Thymus (tissue), 11 donors: ENCODE measurements at regions not wholly inside any gene's neighbourhood (a gene's known extent, or its start where the extent isn't known, plus 50 kb on each side); places are given as distances from the start of the nearest gene placed in this dataset.
"Not testable (repeated sequence)": the region's sequence is repeated elsewhere in the genome, so short reads cannot be mapped to it uniquely, and the experiment has no call there.

ENCODE experiments used
- DNase-seq, 9 donors: peaks; one replicate each; pipeline ENCODE4 v3.0.0-alpha.2; 2013; ENCODE audit warnings: low spot score in 9 of 9, low read depth in 6 of 9, missing footprints in 1 of 9
- H3K27ac ChIP-seq, 2 donors: one replicate each; pipeline ENCODE4 v1.5.1; 2013; ENCODE audit warnings: control low read depth in 1 of 2, low read depth in 1 of 2, low read length in 1 of 2, mild to moderate bottlenecking in 1 of 2, moderate library complexity in 1 of 2
- H3K27me3 ChIP-seq, 2 donors: one replicate each; pipeline ENCODE4 v1.5.1; 2013; ENCODE audit warnings: low read length in 1 of 2; ENCODE audit not compliant: control insufficient read depth in 2 of 2, insufficient read depth in 1 of 2
- H3K36me3 ChIP-seq, 2 donors: one replicate each; pipeline ENCODE4 v1.5.1; 2013; ENCODE audit warnings: low read length in 1 of 2, mild to moderate bottlenecking in 1 of 2, moderate library complexity in 1 of 2; ENCODE audit not compliant: control insufficient read depth in 2 of 2, insufficient read depth in 2 of 2
- H3K4me1 ChIP-seq, 2 donors: one replicate each; pipeline ENCODE4 v1.5.1; 2013; ENCODE audit warnings: low read length in 2 of 2; ENCODE audit not compliant: control insufficient read depth in 2 of 2, insufficient read depth in 2 of 2
- H3K4me3 ChIP-seq, 2 donors: one replicate each; pipeline ENCODE4 v1.5.1; 2013; ENCODE audit warnings: low read length in 2 of 2, control low read depth in 1 of 2, mild to moderate bottlenecking in 1 of 2
- H3K9me3 ChIP-seq, 2 donors: one replicate each; pipeline ENCODE4 v1.5.1; 2013; ENCODE audit warnings: low read length in 1 of 2, mild to moderate bottlenecking in 1 of 2; ENCODE audit not compliant: control insufficient read depth in 2 of 2, insufficient read depth in 1 of 2
- WGBS: extraction: QIAGEN DNeasy Blood & Tissue Kit; methylation state at CpG from one replicate; pipeline ENCODE4 v1.1.7; 2013; 5-methylcytosine and 5-hydroxymethylcytosine counted together
- donor health status: healthy.

GRCh38 chr6:76752841-76753240 lies 680.4 kb upstream of the IMPG1 start:
- 95% methylated on average over 2 of the region's 2 CpGs for WGBS
- no peaks in the 10 kb centered on the region for H3K36me3 ChIP-seq
- peaks cover 0 to 4% of the 10 kb centered on the region in 2 donors for H3K9me3 ChIP-seq
- no peak overlapping the region for H3K27ac ChIP-seq
- no peaks in the 10 kb centered on the region for H3K27me3 ChIP-seq
- no peaks in the 10 kb centered on the region for H3K4me1 ChIP-seq
- DNase-seq: no peak
- H3K4me3 ChIP-seq: no peak overlapping the region

- not testable (repeated sequence) for H3K4me1 ChIP-seq, H3K9me3 ChIP-seq, H3K27me3 ChIP-seq, H3K36me3 ChIP-seq, H3K27ac ChIP-seq, DNase-seq, H3K4me3 ChIP-seq
- WGBS: 78% methylated on average over 3 of the region's 3 CpGs
These were observed 672.9 kb upstream of the IMPG1 start for GRCh38 chr6:76745388-76745787.

GRCh38 chr6:76744151-76744720 lies 671.8 kb upstream of the IMPG1 start:
- DNase-seq, H3K27ac ChIP-seq, H3K4me3 ChIP-seq, H3K4me1 ChIP-seq, H3K27me3 ChIP-seq, H3K36me3 ChIP-seq, H3K9me3 ChIP-seq: not testable (repeated sequence)
- 88% methylated on average over 22 of the region's 38 CpGs for WGBS

- Histone ChIP-seq H3K36me3 (no peaks in the 10 kb centered on the region), H3K9me3 (no peaks in the 10 kb centered on the region), H3K27ac (no peak overlapping the region), H3K4me3 (no peak overlapping the region), H3K4me1 (no peaks in the 10 kb centered on the region), H3K27me3 (no peaks in the 10 kb centered on the region)
- no peak for DNase-seq
- 97% methylated on average over 2 of the region's 2 CpGs for WGBS
These were observed 670.5 kb upstream of the IMPG1 start for GRCh38 chr6:76742919-76743318.

- no peak overlapping the region for H3K27ac ChIP-seq
- no peaks in the 10 kb centered on the region for H3K36me3 ChIP-seq
- 94% methylated on average over 1 of the region's 1 CpG for WGBS
- no peaks in the 10 kb centered on the region for H3K27me3 ChIP-seq
- H3K4me1 ChIP-seq: no peaks in the 10 kb centered on the region
- no peaks in the 10 kb centered on the region for H3K9me3 ChIP-seq
- H3K4me3 ChIP-seq: no peak overlapping the region
- DNase-seq: no peak
These were observed 647.0 kb upstream of the IMPG1 start for GRCh38 chr6:76719449-76719848.

GRCh38 chr6:76708641-76709331 lies 636.3 kb upstream of the IMPG1 start:
- Histone ChIP-seq H3K4me1 (no peaks in the 10 kb centered on the region), H3K9me3 (no peaks in the 10 kb centered on the region), H3K27ac (no peak overlapping the region), H3K27me3 (no peaks in the 10 kb centered on the region), H3K36me3 (no peaks in the 10 kb centered on the region), H3K4me3 (no peak overlapping the region)
- 87% methylated on average over 5 of the region's 5 CpGs for WGBS
- no peak for DNase-seq

- Histone ChIP-seq H3K27ac (no peak overlapping the region), H3K4me1 (no peaks in the 10 kb centered on the region), H3K9me3 (no peaks in the 10 kb centered on the region), H3K4me3 (no peak overlapping the region), H3K36me3 (no peaks in the 10 kb centered on the region), H3K27me3 (no peaks in the 10 kb centered on the region)
- DNase-seq: no peak
These were observed 635.2 kb upstream of the IMPG1 start for GRCh38 chr6:76707630-76708029.

- DNase-seq: no peak
- Histone ChIP-seq H3K4me1 (no peaks in the 10 kb centered on the region), H3K27ac (no peak overlapping the region), H3K27me3 (no peaks in the 10 kb centered on the region), H3K4me3 (no peak overlapping the region), H3K9me3 (no peaks in the 10 kb centered on the region), H3K36me3 (no peaks in the 10 kb centered on the region)
- 94% methylated on average over 1 of the region's 1 CpG for WGBS
These were observed 634.2 kb upstream of the IMPG1 start for GRCh38 chr6:76706631-76707030.

GRCh38 chr6:76706086-76706485 lies 633.6 kb upstream of the IMPG1 start:
- no peaks in the 10 kb centered on the region for H3K9me3 ChIP-seq
- no peaks in the 10 kb centered on the region for H3K4me1 ChIP-seq
- H3K27ac ChIP-seq: no peak overlapping the region
- H3K4me3 ChIP-seq: no peak overlapping the region
- DNase-seq: no peak
- H3K27me3 ChIP-seq: no peaks in the 10 kb centered on the region
- H3K36me3 ChIP-seq: no peaks in the 10 kb centered on the region
- 87% methylated on average over 2 of the region's 2 CpGs for WGBS
